ENCODE measurements at regions not wholly inside any gene's neighbourhood (a gene's known extent, or its start where the extent isn't known, plus 50 kb on each side); places are given as distances from the start of the nearest gene placed in this dataset.

- TF ChIP-seq CTCF (IDR thresholded peaks at IDR 0.05) (peak; percentile 96), EZH2 (IDR thresholded peaks at IDR 0.05) (no peak)
Observed at GRCh38 chr22:22342697-22343580, 98.4 kb downstream of the VPREB1 start.

Data from neural progenitor cell (in vitro differentiated cells).